ENCODE measurements at regions not wholly inside any gene's neighbourhood (a gene's known extent, or its start where the extent isn't known, plus 50 kb on each side); places are given as distances from the start of the nearest gene placed in this dataset.
"Not testable (repeated sequence)": the region's sequence is repeated elsewhere in the genome, so short reads cannot be mapped to it uniquely, and the experiment has no call there.

DNA sequence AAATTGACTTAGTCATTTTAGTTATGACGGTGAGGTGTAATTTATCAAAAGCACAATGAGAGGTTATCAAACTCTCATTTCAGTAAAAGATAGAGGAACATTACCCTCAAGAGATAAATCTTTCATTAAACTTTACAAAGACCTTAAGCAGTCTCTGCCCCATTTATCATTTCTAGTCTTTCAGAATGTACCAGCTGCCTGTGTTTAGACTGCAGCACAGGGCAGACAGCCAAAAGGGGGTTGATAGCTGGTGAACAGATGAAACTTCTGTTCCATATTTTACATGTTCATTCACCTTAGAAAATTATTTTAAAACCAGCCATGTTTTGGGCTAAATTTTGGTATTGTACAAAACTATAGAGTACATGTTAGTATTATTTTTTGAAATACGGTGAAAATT lies 514.6 kb upstream of the CNTN3 start:
- no peak for DNase-seq

DNA sequence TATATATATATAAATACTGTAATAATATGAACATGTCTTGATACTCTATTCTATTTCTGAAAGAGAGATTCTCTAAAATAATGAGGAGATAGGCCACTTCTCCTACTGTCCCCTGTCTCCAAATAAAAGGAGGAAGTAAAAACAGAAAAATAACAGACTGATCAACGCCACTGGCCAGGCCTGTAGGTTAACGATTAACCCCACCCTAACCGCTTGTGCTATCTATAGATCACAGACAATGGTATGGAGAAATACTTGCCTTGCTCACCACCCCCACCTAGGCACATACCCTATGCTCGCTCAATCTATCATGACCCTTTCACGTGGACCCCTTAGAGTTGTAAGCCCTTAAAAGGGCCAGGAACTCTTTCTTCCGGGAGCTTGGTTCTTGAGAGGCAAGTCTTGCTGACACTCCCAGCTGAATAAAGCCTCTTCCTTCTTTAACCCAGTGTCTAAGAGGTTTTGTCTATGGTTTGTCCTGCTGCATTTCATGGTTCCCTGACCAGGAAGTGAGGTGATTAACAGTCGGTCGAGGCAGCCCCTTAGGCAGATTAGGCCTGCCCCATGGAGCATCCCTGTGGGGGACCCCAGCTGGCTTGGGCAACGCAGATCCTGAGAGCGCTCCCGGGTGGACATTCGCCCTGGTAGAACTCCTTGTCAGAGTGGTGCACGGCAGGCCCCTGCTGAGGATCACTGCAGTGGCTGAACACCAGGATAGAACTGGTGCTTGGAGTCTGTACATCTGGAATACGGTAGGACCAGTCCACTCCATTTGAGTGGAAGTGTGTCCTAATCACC lies 521.8 kb upstream of the CNTN3 start:
- no peak for DNase-seq

DNA sequence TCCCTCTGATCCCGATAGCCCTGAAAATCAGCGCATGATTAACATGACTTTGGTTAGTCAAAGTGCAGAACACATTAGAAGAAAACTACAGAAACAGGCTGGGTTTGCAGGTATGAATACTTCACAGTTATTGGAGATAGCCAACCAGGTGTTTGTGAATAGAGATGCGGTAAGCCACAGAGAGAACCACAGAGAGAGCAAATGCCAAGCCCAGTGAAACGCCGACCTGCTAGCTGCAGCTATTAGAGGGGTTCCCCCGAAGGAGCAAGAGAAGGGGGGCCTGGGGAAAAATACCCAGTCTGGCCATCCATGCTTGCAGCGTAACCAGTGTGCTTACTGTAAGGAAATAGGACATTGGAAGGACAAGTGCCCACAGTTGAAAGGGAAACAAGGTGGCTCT lies 523.9 kb upstream of the CNTN3 start:
- no peak for DNase-seq

DNA sequence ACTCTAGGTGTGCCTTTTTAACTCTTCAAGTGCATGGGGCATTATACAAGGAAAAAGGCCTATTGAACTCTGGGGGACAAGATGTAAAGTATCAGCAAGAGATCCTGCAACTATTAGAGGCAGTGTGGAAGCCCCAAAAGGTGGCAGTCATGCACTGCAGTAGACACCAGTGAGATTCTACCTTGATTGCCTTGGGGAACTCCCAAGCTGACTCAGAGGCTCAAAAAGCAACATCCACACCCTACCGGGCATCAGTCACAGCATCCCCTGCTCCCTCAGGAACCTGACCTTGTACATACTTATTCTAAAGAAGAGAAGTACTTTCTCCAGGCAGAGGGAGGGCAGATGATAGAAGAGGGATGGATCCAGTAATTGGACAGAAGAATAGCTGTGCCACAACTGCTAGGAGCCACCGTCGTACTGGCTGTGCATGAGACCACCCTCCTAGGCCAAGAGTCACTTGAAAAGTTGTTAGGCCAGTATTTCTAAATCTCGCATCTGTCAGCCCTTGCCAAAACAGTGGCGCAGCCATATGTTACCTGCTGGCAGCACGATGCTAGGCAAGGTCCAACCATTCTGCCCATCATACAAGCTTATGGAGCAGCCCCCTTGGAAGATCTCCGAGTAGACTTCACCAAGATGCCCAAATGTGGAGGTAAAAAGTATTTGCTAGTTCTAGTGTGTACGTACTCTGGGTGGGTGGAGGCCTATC lies 523.1 kb upstream of the FRG2C start:
- no peak for DNase-seq

DNA sequence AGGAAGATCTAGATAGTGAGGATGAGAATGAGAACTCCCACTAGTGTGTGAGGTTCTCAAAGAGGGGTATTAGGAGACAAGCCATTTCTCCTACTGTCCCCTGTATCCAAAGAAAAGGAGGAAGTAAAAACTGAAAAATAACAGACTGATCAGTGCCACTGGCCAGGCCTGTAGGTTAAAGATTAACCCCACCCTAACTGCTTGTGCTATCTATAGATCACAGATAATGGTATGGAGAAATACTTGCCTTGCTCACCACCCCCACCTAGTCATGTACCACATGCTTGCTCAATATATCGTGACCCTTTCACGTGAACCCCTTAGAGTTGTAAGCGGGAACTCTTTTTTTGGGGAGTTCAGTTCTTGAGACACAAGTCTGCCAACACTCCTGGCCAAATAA lies 519.7 kb upstream of the FRG2C start:
- no peak for DNase-seq

DNA sequence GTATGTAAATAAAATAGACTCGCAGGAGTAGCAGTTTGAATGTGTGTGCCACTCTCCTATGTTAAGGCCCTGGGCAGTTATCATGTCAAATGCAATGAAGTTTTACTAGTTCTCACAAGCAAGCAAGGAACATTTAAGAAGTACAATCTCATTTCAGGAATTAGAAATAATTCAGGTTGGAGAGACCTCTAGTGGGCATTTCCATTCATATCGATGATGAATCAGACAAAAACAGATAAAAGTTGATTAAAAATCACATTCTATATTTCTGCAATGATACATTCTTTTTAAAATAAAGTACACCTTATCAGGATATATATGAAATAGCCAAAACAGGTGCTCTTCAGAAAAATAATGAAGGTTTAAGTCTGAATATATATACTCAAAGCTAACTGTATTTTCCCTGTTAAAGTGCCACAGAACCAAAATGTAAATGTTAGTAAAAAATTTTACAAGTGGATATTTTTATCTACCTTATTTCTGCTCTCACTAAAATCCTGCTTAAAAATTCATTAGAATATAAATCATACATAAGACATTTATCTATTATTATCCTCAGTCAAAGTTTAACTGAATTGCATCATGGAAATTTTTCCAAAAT lies 492.4 kb upstream of the FRG2C start:
- no peak for DNase-seq

DNA sequence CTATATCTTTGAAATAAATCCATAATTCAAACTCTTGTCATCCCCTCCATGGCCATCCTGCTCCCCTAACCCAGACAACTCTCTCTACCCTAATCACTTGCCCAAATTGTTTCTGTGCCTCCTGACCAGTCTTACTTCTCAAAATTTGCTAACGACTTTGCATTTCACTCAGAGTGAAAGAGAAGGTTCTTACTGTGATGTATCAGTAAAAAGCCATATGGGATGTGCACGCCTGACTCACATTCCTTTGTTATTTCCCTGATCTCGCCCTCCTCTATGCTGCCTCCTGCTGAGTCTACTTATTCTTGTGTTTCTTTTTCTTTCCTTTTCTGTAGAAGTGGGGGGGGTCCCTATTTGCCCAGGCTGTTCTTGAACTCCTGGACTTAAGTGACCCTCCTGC lies 487.2 kb upstream of the FRG2C start:
- DNase-seq: no peak

DNA sequence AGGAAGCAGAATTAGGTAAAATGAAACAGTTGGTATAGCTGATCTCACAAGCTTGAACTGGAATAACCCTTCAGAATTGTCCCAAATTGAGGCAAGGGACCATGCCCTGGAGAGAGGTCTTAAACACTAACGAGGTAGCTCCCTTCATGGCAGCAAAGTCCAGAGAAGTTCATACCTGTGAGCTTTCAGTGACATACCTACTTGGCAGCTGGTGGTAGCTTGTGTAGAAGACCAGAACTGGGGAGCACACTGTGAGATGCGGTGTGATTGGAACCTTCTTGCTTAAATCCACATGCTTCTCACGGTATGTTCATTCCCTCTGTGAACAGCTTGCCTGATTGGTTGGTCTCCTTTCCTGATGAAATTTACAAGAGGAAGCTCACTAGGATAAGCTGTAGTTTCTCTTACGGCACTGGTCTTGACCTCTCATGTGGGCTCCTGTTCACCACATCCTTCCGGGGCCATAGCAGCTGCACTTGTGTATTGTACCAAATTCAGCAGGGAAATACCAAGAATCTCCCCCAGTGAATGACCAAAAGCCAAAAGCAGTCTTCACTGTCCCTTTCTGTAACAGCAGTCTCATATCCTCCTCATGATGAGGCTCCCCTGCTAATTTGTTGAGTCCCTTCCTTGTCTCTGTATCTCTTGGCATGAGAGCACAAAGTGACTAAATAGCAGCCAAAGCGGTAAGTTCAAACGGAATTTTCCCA lies 483.7 kb upstream of the FRG2C start:
- DNase-seq: no peak

DNA sequence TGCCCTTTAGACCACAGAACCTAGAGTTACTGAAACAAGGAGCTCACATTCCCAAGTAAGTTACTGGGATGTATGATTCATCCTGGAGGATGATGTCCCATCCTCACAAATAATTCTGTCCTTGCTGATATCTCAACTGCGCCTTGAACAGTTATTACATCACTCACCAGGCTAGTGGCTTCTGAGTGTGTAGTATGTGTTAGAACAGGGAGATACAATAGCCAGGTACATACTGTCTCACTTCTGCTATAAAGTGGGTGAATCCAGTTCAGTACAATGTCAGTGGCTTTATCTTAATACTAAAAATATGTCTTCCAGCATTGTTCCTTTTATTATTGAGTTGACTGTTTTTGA lies 483.2 kb upstream of the FRG2C start:
- DNase-seq: no peak

DNA sequence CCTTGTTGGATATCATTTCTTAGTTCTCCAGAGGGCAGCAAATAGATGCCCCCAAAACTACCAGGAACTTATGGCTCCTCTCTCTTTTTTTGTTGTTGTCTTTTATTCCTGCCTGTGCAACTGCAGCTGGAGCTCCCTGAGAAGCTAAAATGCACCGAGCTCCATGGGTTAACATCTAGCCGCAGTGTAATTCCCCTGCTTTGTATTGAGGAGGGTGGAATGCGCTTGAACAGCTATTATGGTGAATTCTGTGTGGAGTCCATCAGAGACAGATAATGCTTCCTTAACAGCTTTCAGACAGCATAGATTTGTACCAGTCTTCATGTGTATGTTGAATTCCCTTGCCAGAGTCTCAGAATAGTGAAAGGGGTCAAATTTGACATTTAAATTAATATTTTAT lies 475.2 kb upstream of the FRG2C start:
- DNase-seq: no peak

DNA sequence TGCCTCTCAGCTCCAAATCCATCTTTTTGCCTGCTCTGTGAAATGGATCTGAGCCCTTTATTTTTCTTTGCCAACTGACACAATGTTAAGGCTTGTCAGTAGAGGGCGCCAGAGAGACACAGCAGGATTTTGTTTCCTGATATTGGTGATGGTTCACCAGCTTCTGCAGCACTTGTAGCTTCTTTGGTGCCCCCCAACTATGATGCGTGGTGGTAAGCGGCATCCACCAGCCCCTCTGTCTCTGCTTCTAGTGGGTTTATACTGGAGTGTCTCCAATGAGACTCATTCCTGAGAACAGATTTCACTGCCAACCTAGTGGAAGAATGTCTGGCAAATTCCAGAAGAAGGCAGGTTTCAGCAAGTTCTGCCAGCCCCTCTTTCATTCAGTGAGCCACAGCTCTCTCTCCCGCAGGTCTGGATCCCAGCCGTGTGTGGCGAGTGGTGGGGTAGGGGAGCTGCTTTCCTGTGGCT lies 471.9 kb upstream of the FRG2C start:
- peak; percentile 23 for DNase-seq

DNA sequence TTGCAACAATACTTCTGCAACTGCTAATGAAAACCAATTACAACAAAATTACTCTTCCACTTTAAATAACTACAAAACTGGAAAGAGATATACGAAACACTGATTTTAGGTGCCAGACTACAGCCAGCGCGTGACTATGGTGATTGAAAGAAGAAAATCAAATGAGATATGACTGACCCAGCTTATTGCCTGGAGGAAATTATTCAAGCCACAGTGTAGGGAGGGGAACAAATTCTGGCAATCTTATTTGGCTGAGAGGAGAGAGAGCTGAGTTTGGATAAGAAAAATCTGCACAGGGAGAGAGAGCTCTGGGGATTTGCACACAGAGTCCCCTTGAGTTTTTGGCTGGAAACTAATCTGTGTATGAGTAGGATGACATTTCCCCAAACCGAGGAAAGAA lies 470.3 kb upstream of the FRG2C start:
- no peak for DNase-seq

DNA sequence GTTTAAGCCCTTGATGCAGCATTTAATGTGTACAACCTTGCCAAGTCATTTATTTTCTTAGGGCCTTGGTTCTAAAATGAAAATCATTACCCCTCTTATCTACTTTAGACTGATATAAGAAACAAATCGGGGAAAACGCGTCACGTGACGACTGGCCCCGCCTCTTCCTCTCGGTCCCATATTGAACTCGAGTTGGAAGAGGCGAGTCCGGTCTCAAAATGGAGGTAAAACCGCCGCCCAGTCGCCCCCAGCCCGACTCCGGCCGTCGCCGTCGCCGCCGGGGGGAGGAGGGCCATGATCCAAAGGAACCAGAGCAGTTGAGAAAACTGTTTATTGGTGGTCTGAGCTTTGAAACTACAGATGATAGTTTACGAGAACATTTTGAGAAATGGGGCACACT lies 449.8 kb upstream of the FRG2C start:
- DNase-seq: not testable (repeated sequence)

DNA sequence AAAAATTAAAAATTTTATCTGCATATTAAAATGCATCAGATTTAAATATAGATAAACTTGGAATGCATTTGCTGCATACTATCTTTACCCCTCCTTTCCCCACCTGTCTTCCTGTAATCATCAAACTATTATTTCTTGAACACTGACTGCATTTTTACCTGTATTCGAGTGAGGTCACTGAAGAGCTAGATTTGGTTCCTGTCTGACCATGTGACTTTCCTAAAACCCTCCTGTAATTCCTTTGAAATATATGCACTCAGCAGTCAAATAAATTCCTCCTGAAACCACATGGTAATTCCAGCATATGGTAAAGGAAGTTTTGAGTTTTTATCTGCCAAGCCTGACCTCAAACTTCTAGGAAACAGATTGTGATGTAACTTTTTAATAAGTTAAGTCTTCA lies 445.6 kb upstream of the FRG2C start:
- DNase-seq: no peak

DNA sequence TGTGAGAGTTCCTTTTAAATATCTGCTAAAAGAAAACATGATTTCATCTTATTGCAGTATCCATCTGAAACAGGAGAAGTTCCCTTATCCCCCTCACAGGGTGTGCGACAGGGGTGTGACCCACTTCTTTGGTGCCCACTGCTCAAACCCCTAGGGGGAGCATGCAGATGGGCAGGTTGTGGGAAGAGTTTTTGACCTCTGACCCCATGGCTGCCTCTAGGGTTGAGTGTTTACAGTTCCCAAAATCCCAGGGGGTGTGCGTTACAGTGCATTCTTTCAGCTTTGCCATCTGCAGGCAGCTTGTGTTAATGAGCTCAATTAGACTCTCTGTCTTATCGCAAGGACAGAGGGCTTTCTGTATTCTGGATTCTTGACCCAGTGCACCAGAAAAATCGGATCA lies 443.2 kb upstream of the FRG2C start:
- no peak for DNase-seq

DNA sequence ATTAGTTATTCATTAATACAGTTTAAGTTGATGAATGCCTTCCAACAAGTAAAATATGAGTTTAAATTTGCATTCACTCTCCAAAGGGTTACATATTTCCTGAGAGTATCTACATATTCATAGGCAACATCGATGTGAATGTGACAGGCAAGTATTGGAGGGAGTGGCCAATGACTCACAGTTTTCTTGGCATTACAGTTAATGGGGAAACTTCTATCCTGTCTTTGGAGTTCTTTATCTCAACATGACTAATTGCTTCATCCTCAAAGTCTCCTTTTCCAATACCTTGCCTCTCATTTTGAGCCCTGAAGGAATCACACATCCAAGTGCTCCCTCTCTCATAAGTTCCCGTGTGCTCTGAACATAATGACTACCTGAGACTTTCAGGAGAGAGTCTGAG lies 439.7 kb upstream of the FRG2C start:
- no peak for DNase-seq

DNA sequence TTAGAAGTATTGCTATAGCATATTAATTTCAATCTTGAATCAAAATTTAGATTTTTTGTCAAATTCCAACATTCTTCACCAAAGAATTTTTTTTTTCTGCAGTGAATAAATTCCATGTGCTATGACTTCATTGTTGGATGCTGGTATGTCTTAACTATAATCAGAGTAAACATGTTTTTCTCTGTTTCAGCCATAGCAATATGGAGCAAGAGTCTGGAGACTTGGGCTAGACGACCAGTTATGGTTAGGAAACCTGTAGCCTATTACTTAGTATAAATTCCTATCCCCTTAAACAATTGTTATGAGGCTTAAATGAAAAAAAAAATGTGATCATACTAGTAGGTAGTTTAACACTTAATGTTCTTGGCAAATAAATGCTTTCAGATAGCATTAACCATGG lies 431.9 kb upstream of the FRG2C start:
- no peak for DNase-seq

DNA sequence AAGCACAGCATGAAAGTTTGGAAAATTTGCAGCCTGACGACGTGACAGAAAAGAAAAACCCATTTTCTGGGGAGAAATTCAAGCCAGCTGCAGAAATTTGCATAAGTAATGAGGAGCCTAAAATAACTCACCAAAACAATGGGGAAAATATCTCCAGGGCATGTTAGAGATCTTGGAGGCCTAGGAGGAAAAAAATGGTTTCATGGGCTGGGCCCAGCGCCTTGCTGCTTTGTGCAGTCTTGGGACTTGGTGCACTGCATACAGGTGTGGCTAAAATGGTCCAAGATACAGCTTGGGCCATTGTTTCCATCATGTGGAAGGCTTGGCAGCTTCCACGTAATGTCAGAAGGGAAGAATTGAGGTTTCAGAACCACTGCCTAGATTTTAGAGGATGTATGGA lies 428.5 kb upstream of the FRG2C start:
- DNase-seq: no peak

DNA sequence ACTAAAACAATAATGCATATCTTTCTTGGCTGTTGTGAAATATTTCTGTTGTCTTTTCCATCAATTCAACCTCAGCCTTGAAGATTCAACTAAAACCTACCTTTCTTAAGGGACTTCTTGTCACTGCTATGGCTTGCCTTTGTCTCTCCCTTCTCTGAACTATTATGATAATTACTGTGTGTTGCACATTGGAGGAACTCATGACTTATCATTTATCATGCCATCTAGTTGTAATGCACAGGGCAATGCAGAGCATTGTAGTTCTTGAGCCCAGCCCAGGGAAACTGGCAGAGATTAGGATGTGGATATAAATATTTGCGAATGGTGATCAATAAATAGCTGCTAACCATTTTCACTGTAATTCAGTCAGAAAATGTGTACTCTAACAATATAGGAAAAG lies 427.1 kb upstream of the FRG2C start:
- DNase-seq: no peak

DNA sequence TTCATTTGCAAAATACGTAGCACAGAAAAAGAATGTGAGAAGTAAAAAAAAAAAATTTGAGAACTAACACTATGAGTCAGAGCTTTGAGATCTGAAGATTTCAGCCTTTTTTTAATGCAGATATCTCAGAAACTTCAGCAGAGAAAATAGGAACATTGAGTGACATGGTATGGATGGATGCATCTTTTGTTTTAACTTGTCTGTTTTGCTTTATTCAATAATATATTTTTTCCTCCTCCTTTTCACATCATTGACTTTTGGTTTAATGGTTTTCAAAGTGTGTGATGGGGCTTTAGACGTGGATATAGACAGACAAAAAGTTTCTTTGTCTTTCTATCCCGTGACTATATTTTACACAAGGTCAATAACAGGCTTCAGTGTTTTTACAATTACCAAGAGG lies 426.7 kb upstream of the FRG2C start:
- no peak for DNase-seq

DNA sequence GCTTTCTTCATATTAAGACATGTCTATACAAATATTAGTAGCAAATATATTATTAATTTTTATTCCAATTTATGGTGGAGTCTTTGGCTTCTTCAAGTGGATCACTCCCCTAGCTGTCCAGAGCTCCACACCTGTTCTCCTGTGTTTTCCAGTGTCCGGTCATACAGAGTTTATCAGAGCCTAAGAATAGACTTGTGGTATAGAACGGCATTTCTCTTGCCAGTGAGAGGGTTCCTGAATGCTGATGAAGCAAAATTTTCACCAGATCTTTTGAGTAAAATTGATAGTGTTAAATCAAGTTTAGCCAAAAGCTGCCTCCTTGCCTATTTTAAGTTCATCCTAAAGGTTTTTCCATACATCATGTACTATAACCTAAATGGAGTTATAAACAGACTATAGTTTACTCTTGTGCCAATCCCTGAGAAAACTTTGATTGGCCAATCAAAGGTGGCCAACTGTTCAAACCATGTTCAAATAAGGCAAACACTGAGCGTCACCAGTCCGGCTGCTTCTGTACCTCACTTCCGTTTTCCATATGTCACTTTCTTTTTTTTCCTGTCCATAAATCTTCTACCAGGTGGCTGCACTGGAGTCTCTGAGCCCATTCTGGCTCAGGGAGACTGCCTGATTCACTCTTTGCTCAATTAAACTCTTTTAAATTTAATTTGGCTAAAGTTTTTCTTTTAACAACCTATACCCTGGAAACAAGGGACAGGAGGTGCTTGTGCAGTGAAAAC lies 422.7 kb upstream of the FRG2C start:
- DNase-seq: not testable (repeated sequence)

DNA sequence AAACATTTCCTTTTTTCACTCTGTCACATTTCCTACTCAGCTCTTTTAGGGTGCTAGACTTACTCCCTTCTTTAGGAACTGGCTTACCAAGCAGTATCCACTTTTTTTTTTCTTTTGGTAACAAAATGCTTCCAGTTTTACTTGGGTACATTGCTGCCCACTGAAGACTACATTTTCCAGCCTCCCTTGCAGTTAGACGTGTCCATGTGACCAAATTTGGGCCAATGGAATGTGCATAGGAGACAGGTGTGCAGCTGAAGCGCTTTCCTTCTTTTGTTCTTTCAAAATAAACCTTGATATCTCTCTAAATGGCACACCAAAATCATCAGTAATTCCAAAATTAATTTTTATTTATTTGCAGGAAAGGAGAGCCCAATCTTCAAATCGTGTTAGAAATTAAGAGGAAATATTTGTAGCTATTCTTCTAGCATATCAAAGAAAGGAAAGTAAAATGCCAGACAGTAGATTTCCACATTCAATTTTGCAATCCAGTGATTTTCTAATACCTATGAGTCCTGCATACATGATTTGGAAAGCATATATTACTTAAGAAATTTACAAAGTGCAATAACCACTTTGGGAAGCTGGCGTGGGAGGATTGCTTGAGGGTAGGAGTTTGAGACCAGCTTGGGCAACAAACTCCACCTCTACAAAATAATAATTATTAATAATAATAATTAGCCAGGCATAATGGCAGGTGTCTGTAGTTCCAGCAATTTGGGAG lies 422.0 kb upstream of the FRG2C start:
- DNase-seq: no peak
